NCI-H748 treated with DMSO at 0.1 percent for 48 hours (cell line): ENCODE measurements at regions not wholly inside any gene's neighbourhood (a gene's known extent, or its start where the extent isn't known, plus 50 kb on each side); places are given as distances from the start of the nearest gene placed in this dataset.
A peak's percentile ranks its signal among the peaks of the same experiment; 100 is the strongest.

ENCODE experiments used
- DNase-seq: peaks from one replicate; lab custom pipeline; 2025; lab: John Stamatoyannopoulos, UW

DNA sequence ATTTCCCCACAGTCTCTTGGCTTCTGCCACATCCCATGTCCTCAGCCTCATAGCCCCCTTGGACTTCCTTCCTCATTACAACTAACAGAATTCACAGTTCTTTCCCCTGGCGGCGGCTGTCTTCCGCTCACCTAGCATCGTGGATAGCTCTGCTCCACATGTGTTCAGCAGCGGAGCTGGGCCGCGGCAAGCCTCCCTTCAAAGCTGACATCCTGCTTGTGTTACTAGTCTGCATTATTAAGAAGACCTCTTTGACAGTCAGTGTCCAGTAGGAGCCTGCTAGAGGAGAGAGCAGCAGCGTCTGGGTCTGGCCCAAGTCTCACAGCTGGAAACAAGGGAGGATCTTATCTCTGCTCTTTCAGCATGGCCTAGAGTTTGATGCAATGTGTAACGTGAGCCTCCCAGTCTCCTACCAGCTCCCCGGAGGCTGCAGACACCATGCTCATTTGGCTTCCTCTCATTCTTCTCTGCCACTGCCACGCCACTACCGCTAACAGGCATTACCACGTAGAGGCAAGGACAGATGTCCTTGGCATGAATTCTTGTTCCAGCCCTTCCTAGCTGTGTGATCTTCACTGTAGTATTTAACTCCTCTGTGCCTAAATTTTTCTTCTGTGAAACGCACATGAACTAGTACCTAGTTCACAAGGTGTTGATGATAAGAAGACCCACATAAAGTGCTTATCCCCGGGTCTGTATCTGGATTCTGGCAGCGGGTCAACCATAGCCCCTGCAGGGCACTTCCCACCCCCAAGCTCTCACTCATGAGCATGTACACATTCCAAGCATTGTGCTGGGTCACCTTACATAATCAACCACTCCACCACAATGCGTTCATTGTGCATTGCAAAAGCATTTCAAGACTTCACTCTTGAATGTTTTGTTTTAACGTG, 107.1 kb upstream of the BACH2 start:
- no peak for DNase-seq

DNA sequence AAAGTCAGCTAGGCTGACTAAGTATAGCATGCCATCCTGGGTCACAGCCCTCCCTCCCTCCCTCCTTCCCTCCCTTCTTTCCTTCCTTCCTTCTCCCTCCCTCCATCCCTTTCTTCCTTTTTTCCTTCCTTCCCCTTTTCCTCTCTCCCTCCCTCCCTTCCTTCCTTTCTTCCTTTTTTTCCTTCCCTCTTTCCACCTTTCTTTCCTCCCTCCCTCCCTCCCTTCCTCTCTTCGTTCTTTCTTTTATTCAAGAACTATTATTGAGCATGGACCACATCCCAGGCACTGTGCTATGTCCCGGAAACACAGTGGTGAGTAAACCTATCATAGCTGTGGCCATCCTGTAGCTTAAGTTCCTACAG, 106.2 kb upstream of the BACH2 start:
- no peak for DNase-seq

- DNase-seq: no peak
These were observed 105.5 kb upstream of the BACH2 start for GRCh38 chr6:90401933-90402830.

DNA sequence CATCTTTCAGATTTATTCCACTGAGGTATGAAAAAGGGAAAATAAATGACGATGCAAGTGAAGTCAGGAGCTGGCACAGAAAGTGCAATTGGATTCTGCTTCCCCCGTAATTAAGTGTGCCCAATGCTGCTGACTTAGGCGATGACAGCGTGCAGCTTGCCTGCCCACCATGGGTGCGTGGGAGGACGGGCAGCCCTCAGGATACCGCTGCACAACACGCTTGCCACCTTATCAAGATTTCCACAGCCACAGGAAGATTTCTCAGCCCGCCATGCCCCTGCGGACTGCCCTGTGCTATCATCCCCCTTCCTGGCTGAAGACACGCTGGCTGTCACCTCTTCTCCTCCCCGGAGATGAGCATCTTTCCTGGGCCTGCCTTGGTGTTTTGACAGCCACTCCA, 103.3 kb upstream of the BACH2 start:
- no peak for DNase-seq

DNA sequence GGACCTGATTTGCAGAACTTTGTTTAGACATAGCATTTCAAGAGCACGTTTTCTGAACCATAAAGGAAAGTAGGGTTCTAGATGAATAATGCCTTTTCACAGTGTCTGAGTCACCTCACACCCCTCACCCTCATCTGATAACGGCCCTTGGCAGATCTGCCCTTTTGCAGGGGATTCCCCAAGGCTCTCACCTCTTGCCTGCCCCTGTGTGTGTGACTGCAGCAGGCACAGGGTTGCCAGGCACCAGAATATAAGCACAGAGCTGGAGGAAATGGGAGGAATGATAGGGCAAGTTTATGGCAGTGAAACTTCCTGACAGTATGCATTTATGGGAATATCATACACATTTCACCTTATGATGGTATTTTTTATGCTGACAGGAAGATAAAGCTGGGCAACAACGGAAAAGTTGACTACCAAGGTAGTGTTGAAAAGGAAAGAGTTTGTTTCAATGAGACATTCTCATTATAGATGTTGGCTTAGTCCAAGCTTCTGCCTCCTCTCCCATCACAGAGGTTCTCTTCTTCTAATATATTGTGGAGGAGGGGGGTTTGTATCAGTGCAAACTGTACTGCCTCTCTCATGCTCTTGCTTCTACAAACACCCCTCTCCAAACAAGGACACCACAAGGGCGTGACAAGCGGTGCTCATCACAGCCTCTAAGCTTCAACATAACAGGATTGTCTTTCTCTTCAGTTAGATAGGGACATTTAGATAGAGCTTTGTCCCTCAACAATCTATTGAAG, 101.5 kb upstream of the BACH2 start:
- DNase-seq: no peak

- DNase-seq: no peak
These were observed 100.4 kb upstream of the BACH2 start for GRCh38 chr6:90397047-90397446.

- DNase-seq: peak; percentile 14
These were observed 96.7 kb upstream of the BACH2 start for GRCh38 chr6:90393232-90393884.

- no peak for DNase-seq
These were observed 93.7 kb upstream of the BACH2 start for GRCh38 chr6:90390379-90390778.

DNA sequence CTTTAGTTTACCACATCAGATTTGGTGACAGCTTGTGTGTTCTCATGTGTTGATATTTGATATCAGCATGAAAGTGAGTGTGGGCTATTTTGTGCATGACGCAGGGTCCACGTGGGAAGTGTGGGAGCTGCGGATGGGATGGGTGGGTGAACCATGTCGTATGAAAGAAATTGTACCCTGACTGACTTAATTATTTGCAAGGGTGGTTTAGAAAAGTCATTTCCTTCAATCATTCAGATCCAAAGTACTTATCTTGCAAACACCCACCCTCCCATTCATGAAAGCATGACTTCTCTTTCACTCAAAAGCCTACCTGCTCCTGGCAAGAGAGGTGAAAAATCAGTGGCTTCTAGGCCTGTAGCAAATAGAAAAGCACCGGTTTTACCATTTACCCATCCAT, 91.8 kb upstream of the BACH2 start:
- no peak for DNase-seq

DNA sequence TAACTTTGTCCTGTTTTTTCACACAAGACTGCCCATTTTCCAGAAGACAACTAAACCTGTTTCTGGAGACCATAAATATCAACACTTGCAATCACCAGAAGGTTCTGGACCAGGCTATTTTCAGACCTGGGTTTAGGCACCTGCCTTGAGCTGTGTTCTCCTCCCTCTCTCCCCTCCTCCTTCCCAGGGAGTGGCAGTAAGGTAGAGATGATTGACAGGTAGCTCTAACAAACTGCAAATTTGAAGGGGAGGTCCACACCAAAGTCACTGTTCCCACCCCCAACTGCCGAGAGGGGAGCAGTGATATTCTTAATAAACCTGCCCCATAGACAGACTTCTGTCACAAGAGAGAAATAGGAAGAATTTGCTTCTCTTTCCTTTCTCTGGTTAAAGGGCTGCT, 91.2 kb upstream of the BACH2 start:
- no peak for DNase-seq

GRCh38 chr6:90387383-90387775, 90.7 kb upstream of the BACH2 start:
- no peak for DNase-seq

- no peak for DNase-seq
These were observed 90.0 kb upstream of the BACH2 start for GRCh38 chr6:90386399-90387382.

DNA sequence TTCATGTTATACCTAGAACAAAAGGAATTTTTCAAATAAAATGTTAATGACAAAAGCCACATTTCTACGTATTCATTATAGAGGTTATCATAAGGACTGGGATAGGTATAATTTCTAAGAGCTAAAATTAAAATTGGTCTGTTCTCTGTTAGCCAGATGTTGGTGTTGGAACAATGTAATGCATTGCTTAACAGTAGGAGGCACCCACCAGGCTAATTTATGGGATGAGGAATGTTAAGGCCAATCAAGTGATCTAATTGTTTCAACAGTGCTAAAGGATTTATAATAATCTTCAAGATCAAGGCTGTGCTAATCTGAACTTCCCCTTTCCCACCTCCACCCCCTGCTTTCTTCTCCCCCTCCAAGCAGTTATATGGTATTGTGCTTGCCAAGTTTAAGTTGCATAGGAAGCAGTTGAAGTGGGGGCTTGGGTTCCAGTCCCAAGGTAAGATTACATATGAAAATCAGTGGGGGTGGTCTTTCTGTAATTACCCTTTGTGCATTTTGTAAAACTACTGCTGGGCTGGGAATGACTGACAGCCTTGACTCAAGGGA, 89.2 kb upstream of the BACH2 start:
- no peak for DNase-seq

DNA sequence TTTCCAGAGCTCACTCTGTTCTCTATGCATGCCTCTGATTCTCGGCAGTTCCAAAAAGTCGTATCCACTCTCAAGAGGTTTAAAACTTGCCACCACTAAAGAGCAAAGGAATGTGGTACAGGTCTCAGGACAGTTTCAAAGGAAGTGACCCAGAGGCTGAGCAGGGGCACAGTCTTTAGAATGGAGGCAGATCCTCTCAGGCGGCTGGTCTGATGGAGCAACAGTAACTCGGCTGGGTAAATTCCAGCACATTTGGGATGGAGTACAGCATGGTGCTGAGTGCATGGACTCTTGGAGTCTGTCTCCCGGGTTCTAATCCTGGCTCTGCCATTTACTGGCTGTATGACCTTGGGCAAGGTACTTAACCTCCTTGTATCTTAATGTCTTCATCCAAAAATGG, 88.1 kb upstream of the BACH2 start:
- DNase-seq: no peak

GRCh38 chr6:90383196-90383822, 86.7 kb upstream of the BACH2 start:
- no peak for DNase-seq

DNA sequence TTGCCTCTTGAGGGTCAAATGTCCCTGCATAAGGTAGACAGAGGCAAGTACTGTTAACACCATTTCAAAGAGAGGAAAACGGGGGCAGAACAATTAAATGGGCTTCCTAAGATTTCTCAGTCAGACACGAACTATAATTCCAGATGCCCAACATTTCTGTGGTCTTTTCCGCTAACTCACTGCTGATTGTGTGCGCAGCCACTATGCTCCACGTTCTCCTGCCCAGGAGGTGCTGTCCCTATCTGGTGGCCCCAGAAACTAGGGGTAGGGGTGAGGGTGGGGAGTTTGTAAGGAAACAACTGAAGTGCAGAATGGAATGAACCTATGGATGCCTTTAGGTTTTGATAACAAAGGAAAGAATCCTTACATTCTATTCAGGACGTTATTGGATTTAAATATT, 86.1 kb upstream of the BACH2 start:
- DNase-seq: no peak

DNA sequence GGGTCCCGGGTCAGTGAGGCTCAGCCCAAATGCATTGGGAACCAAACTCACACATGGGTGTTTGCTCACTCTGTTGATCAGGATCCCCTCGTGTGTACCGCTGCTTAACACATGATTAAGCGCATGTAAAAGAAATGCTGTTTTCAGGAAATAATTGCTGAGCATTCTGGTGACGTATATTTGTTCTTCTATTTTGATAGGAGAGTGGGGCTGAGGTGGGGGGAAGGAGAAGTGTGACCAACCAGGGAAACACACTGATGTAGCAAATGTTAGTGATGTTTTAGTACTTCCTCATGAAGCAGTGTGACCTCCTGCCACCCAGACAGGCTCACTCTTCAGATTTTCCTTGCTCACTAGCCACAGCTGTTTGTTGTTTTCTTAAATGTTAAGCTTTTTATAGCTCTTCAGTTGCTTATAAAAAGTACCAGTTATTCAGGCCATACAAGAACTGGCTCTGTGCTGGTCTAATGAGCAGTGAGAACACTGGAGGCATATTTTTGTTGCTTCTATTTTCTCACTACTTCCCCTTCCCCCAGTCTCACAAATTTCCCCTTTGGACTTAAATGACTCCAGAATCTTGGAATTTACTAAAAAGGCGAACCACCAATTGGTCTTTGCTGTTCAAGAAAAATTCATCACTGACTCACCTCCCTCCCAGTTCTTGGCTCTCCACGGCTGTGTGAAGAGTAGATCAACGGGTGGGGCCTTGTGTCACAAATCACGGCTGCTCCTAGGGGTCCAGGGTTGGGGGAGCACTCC, 79.2 kb upstream of the BACH2 start:
- DNase-seq: no peak

GRCh38 chr6:90374201-90374600, 77.6 kb upstream of the BACH2 start:
- DNase-seq: no peak

DNA sequence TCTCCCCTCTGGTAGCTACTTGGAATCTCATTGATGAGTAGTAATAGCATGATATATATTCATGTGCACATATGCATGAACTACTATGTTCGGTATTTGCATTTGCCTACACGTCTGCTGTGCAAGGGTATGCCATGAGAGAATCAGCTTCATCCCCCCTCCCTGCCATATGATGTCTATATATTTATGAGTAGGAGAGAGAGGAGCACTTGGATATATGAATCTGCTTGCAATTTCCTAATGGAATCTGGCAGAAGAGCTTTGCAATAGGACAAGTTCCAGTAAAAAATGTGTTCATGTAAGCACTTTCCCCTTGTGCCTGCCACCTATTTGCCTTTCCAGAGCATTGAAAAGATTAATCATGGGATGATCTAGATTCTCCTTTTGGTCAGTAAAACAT, 76.2 kb upstream of the BACH2 start:
- DNase-seq: no peak
